Stimulated activated CD4-positive, alpha-beta T cell treated with anti-CD3 and anti-CD28 coated beads, Interleukin-15, amount 100 ng/mL, for 24 hours (primary cell): ENCODE measurements at regions not wholly inside any gene's neighbourhood (a gene's known extent, or its start where the extent isn't known, plus 50 kb on each side); places are given as distances from the start of the nearest gene placed in this dataset.

Experiments used
- DNase-seq: peaks from one replicate; pipeline ENCODE4 v3.0.0-alpha.2; 2020

- DNase-seq = no peak
Observed at GRCh38 chr1:81032374-81032773, 768.4 kb upstream of the ADGRL2 start.

- no peak for DNase-seq
Observed at GRCh38 chr1:81030441-81030840, 770.3 kb upstream of the ADGRL2 start.

GRCh38 chr1:81029266-81029665, 771.5 kb upstream of the ADGRL2 start:
- DNase-seq = no peak

- no peak for DNase-seq
Observed at GRCh38 chr1:81023187-81023724, 777.5 kb upstream of the ADGRL2 start.

GRCh38 chr1:81021134-81021533, 779.6 kb upstream of the ADGRL2 start:
- DNase-seq = no peak

- no peak for DNase-seq
Observed at GRCh38 chr1:81020506-81020905, 780.2 kb upstream of the ADGRL2 start.

GRCh38 chr1:81010126-81010525, 790.6 kb upstream of the ADGRL2 start:
- no peak for DNase-seq

- no peak for DNase-seq
Observed at GRCh38 chr1:81008293-81008692, 792.4 kb upstream of the ADGRL2 start.

GRCh38 chr1:81007024-81007423, 793.7 kb upstream of the ADGRL2 start:
- no peak for DNase-seq

GRCh38 chr1:81006502-81006901, 794.2 kb upstream of the ADGRL2 start:
- DNase-seq = no peak

- no peak for DNase-seq
Observed at GRCh38 chr1:81004011-81004410, 796.7 kb upstream of the ADGRL2 start.

- no peak for DNase-seq
Observed at GRCh38 chr1:80994934-80995333, 805.8 kb upstream of the ADGRL2 start.

- no peak for DNase-seq
Observed at GRCh38 chr1:80994038-80994437, 806.7 kb upstream of the ADGRL2 start.

GRCh38 chr1:80993154-80993980, 807.4 kb upstream of the ADGRL2 start:
- no peak for DNase-seq

GRCh38 chr1:80989455-80989854, 811.3 kb upstream of the ADGRL2 start:
- no peak for DNase-seq

GRCh38 chr1:80988926-80989325, 811.8 kb upstream of the ADGRL2 start:
- DNase-seq = no peak

- DNase-seq = no peak
Observed at GRCh38 chr1:80987824-80988223, 812.9 kb upstream of the ADGRL2 start.

GRCh38 chr1:80987106-80987505, 813.6 kb upstream of the ADGRL2 start:
- no peak for DNase-seq

- no peak for DNase-seq
Observed at GRCh38 chr1:80982831-80983230, 817.9 kb upstream of the ADGRL2 start.

- no peak for DNase-seq
Observed at GRCh38 chr1:80973101-80973500, 827.6 kb upstream of the ADGRL2 start.

GRCh38 chr1:80966266-80966665, 834.5 kb upstream of the ADGRL2 start:
- no peak for DNase-seq

GRCh38 chr1:80962564-80962963, 838.2 kb upstream of the ADGRL2 start:
- DNase-seq = no peak

GRCh38 chr1:80961464-80962190, 839.1 kb upstream of the ADGRL2 start:
- no peak for DNase-seq

GRCh38 chr1:80933346-80933745, 867.4 kb upstream of the ADGRL2 start:
- no peak for DNase-seq
